A172 (cell line): ENCODE measurements at regions not wholly inside any gene's neighbourhood (a gene's known extent, or its start where the extent isn't known, plus 50 kb on each side); places are given as distances from the start of the nearest gene placed in this dataset.
"Not testable (repeated sequence)": the region's sequence is repeated elsewhere in the genome, so short reads cannot be mapped to it uniquely, and the experiment has no call there.

Experiments
- DNase-seq: peaks from one replicate; pipeline ENCODE4 v3.0.0-alpha.2; 2015; ENCODE audit warnings: low spot score

- DNase-seq: no peak
These were observed 50.0 kb upstream of the RASGRP1 start for GRCh38 chr15:38614621-38615020.

GRCh38 chr15:38617831-38618230, 53.2 kb upstream of the RASGRP1 start:
- no peak for DNase-seq

- no peak for DNase-seq
These were observed 53.8 kb upstream of the RASGRP1 start for GRCh38 chr15:38618242-38618955.

- no peak for DNase-seq
These were observed 55.5 kb upstream of the RASGRP1 start for GRCh38 chr15:38620098-38620497.

GRCh38 chr15:38620851-38621594, 56.4 kb upstream of the RASGRP1 start:
- DNase-seq: no peak

GRCh38 chr15:38622304-38622703, 57.7 kb upstream of the RASGRP1 start:
- DNase-seq: no peak

- no peak for DNase-seq
These were observed 58.3 kb upstream of the RASGRP1 start for GRCh38 chr15:38622908-38623307.

- DNase-seq: no peak
These were observed 59.1 kb upstream of the RASGRP1 start for GRCh38 chr15:38623744-38624143.

GRCh38 chr15:38624244-38625205, 59.9 kb upstream of the RASGRP1 start:
- DNase-seq: no peak

GRCh38 chr15:38625886-38626285, 61.3 kb upstream of the RASGRP1 start:
- DNase-seq: no peak

GRCh38 chr15:38626443-38627050, 61.9 kb upstream of the RASGRP1 start:
- no peak for DNase-seq

GRCh38 chr15:38627689-38628277, 63.2 kb upstream of the RASGRP1 start:
- DNase-seq: no peak

GRCh38 chr15:38631119-38632075, 66.8 kb upstream of the RASGRP1 start:
- DNase-seq: no peak

GRCh38 chr15:38635170-38635569, 70.6 kb upstream of the RASGRP1 start:
- no peak for DNase-seq

GRCh38 chr15:38636597-38636996, 72.0 kb upstream of the RASGRP1 start:
- no peak for DNase-seq

GRCh38 chr15:38638126-38638525, 73.5 kb upstream of the RASGRP1 start:
- no peak for DNase-seq

GRCh38 chr15:38638811-38639210, 74.2 kb upstream of the RASGRP1 start:
- no peak for DNase-seq

- DNase-seq: no peak
These were observed 78.2 kb upstream of the RASGRP1 start for GRCh38 chr15:38642689-38643270.

- DNase-seq: not testable (repeated sequence)
These were observed 79.7 kb upstream of the RASGRP1 start for GRCh38 chr15:38644353-38644752.

GRCh38 chr15:38646716-38647115, 82.1 kb upstream of the RASGRP1 start:
- no peak for DNase-seq
